HCT116 (cell line): ENCODE measurements at regions not wholly inside any gene's neighbourhood (a gene's known extent, or its start where the extent isn't known, plus 50 kb on each side); places are given as distances from the start of the nearest gene placed in this dataset.

Experiments
- CEBPB ChIP-seq: IDR thresholded peaks from 2 replicates; pipeline ENCODE4 v1.6.1; 2012; ENCODE audit warnings: low read depth
- CTCF ChIP-seq, 3 experiments: fragments of 200-600 bp in 1 of 3; sonication (generic) in 1 of 3; IDR thresholded peaks in 2 of 3; conservative IDR thresholded peaks in 1 of 3; 2 replicates each; pipeline ENCODE4 v1.5.1; 2012 to 2017; ENCODE audit warnings: low read depth in 2 of 3, low read length in 2 of 3, antibody characterized with exemption in 1 of 3, borderline replicate concordance in 1 of 3, control low read depth in 1 of 3, mild to moderate bottlenecking in 1 of 3, mixed read lengths in 1 of 3, mixed run types in 1 of 3, moderate library complexity in 1 of 3; ENCODE audit not compliant: insufficient read depth in 1 of 3
- ELF1 ChIP-seq: IDR thresholded peaks from 2 replicates; pipeline ENCODE4 v1.6.1; 2012; ENCODE audit warnings: low read depth, borderline replicate concordance
- FOSL1 ChIP-seq: IDR thresholded peaks from 2 replicates; pipeline ENCODE4 v1.6.1; 2012; ENCODE audit warnings: low read depth
- POLR2A ChIP-seq: IDR thresholded peaks from 2 replicates; pipeline ENCODE4 v1.7.0; 2011; ENCODE audit warnings: borderline replicate concordance; ENCODE audit not compliant: insufficient read depth, insufficient read length; ENCODE audit errors: extremely low read depth
- REST ChIP-seq: IDR thresholded peaks from 2 replicates; pipeline ENCODE4 v1.6.1; 2012; ENCODE audit warnings: low read depth
- SP1 ChIP-seq: IDR thresholded peaks from 2 replicates; pipeline ENCODE4 v1.6.1; 2012; ENCODE audit warnings: low read depth
- SRF ChIP-seq: IDR thresholded peaks from 2 replicates; pipeline ENCODE4 v1.6.1; 2012; ENCODE audit warnings: low read depth

- TF ChIP-seq POLR2A (no peak), CEBPB (no peak), SP1 (no peak), CTCF (IDR thresholded peaks at IDR 0.05 in 2 of 3, conservative IDR thresholded peaks at IDR 0.05 in 1 of 3; ENCODE audit: borderline replicate concordance in 1 of 3, insufficient read depth in 1 of 3, low read depth in 2 of 3, low read length in 2 of 3) (no peak), FOSL1 (no peak), SRF (no peak), REST (no peak), ELF1 (no peak)
These were observed 278.0 kb downstream of the HLX start for GRCh38 chr1:221157026-221157761.
